ENCODE measurements at regions not wholly inside any gene's neighbourhood (a gene's known extent, or its start where the extent isn't known, plus 50 kb on each side); places are given as distances from the start of the nearest gene placed in this dataset.

GRCh38 chr1:232481091-232481490, 148.8 kb downstream of the SIPA1L2 start:
- Histone ChIP-seq H3K4me1 (no peaks in the 10 kb centered on the region), H3K4me3 (no peak overlapping the region), H3K9me3 (no peaks in the 10 kb centered on the region), H3K36me3 (peaks cover 0 to 31% (median 0%) of the 10 kb centered on the region in 3 donors), H3K27me3 (no peaks in the 10 kb centered on the region), H3K27ac (no peak overlapping the region)
- no peak for DNase-seq
- no peak for TF ChIP-seq POLR2A (IDR thresholded peaks at IDR 0.05)
- TF ChIP-seq CTCF (IDR thresholded peaks at IDR 0.05), result no peak

GRCh38 chr1:232477728-232478127, 152.2 kb downstream of the SIPA1L2 start:
- Histone ChIP-seq H3K4me3 (no peak overlapping the region), H3K9me3 (no peaks in the 10 kb centered on the region), H3K27ac (no peak overlapping the region), H3K27me3 (no peaks in the 10 kb centered on the region), H3K36me3 (peaks cover 0 to 21% (median 0%) of the 10 kb centered on the region in 3 donors), H3K4me1 (no peaks in the 10 kb centered on the region)
- TF ChIP-seq POLR2A (IDR thresholded peaks at IDR 0.05) (no peak), CTCF (IDR thresholded peaks at IDR 0.05) (no peak)
- DNase-seq, result no peak

GRCh38 chr1:232476538-232476950, 153.4 kb downstream of the SIPA1L2 start:
- Histone ChIP-seq H3K4me3 (no peak overlapping the region), H3K27ac (no peak overlapping the region), H3K9me3 (no peaks in the 10 kb centered on the region), H3K4me1 (no peaks in the 10 kb centered on the region), H3K36me3 (peaks cover 0 to 12% (median 0%) of the 10 kb centered on the region in 3 donors), H3K27me3 (no peaks in the 10 kb centered on the region)
- TF ChIP-seq POLR2A (IDR thresholded peaks at IDR 0.05) (no peak), CTCF (IDR thresholded peaks at IDR 0.05) (no peak)
- no peak for DNase-seq

- Histone ChIP-seq H3K27me3 (no peaks in the 10 kb centered on the region), H3K4me1 (no peaks in the 10 kb centered on the region), H3K9me3 (no peaks in the 10 kb centered on the region), H3K36me3 (peaks cover 0 to 22% (median 0%) of the 10 kb centered on the region in 3 donors), H3K27ac (no peak overlapping the region), H3K4me3 (no peak overlapping the region)
- no peak for DNase-seq
- TF ChIP-seq POLR2A (IDR thresholded peaks at IDR 0.05) (no peak), CTCF (IDR thresholded peaks at IDR 0.05) (no peak)
Measured at GRCh38 chr1:232474826-232475225, 155.1 kb downstream of the SIPA1L2 start.

- Histone ChIP-seq H3K9me3 (no peaks in the 10 kb centered on the region), H3K27me3 (no peaks in the 10 kb centered on the region), H3K4me3 (no peak overlapping the region), H3K27ac (no peak overlapping the region), H3K36me3 (peaks cover 0 to 16% (median 0%) of the 10 kb centered on the region in 3 donors), H3K4me1 (no peaks in the 10 kb centered on the region)
- TF ChIP-seq CTCF (IDR thresholded peaks at IDR 0.05), result no peak
- TF ChIP-seq POLR2A (IDR thresholded peaks at IDR 0.05), result no peak
- no peak for DNase-seq
Measured at GRCh38 chr1:232473900-232474299, 156.0 kb downstream of the SIPA1L2 start.

- Histone ChIP-seq H3K9me3 (no peaks in the 10 kb centered on the region), H3K27ac (no peak overlapping the region), H3K4me3 (no peak overlapping the region), H3K27me3 (no peaks in the 10 kb centered on the region), H3K4me1 (no peaks in the 10 kb centered on the region), H3K36me3 (peaks cover 0 to 16% (median 0%) of the 10 kb centered on the region in 3 donors)
- no peak for DNase-seq
- TF ChIP-seq POLR2A (IDR thresholded peaks at IDR 0.05) (no peak), CTCF (IDR thresholded peaks at IDR 0.05) (no peak)
Measured at GRCh38 chr1:232473324-232473723, 156.6 kb downstream of the SIPA1L2 start.

All from Peyer's patch (tissue), 4 donors.